K562 (cell line): ENCODE measurements at regions not wholly inside any gene's neighbourhood (a gene's known extent, or its start where the extent isn't known, plus 50 kb on each side); places are given as distances from the start of the nearest gene placed in this dataset.

Source experiments
- ATAC-seq: fragments of 200-7000 bp; cut with Tn5 transposase; 3 replicates; pipeline ENCODE4 v1.9.1; 2020; ENCODE audit warnings: moderate library complexity
- BruUV-seq: library from RNA; stranded (reverse); fragments of 400-500 nt; replicated peaks from 2 replicates; lab custom pipeline; 2021; lab: Mats Ljungman, UMichigan
- CTCF ChIA-PET: fragments of 300-600 bp; formaldehyde crosslinking; extraction: SDS; loops from one replicate; lab custom pipeline; 2021; ENCODE audit warnings: low intra/inter-chr PET ratio; lab: Yijun Ruan, JAX
- POLR2A ChIA-PET: fragments of 300-600, 350-650 bp; sonication (Branson Sonifier 250); formaldehyde crosslinking; extraction: SDS; loops from one replicate; lab custom pipeline; 2021; ENCODE audit warnings: antibody characterized with exemption, inconsistent platforms; lab: Yijun Ruan, JAX
- DNase-seq, 4 experiments: peaks; one replicate each; pipeline versions ENCODE4 v3.0.0 to v3.0.0-alpha.2; 2011 to 2018; ENCODE audit warnings: low spot score in 3 of 4, mixed read lengths in 3 of 4; ENCODE audit errors: extremely low read depth in 1 of 4
- FAIRE-seq: peaks from 2 replicates; lab custom pipeline; 2011; peaks lifted over from hg19 to GRCh38; lab: Jason Lieb, UNC
- H2AFZ ChIP-seq: 2 replicates; pipeline ENCODE4 v1.6.0; 2011; ENCODE audit warnings: low read depth, low read length, control low read depth, inconsistent platforms
- H3K27ac ChIP-seq: fragments of 200-600 bp; 3 replicates; pipeline ENCODE4 v1.8.0; 2011; ENCODE audit warnings: low read depth, mild to moderate bottlenecking, control low read depth, inconsistent platforms, low read length, moderate library complexity, mixed read lengths; ENCODE audit errors: extremely low read depth
- H3K27me3 ChIP-seq, 2 experiments: fragments of 300-600 bp in 1 of 2; 2 replicates in 1 of 2; 3 replicates in 1 of 2; pipeline versions ENCODE4 v1.6.0 to v1.8.0; 2011; ENCODE audit warnings: inconsistent platforms in 2 of 2, low read length in 2 of 2, mild to moderate bottlenecking in 1 of 2, mixed read lengths in 1 of 2, moderate library complexity in 1 of 2; ENCODE audit not compliant: control insufficient read depth in 2 of 2, insufficient read depth in 2 of 2
- H3K36me3 ChIP-seq: fragments of 300-600 bp; 3 replicates; pipeline ENCODE4 v1.8.0; 2011; ENCODE audit warnings: mild to moderate bottlenecking, low read length, inconsistent platforms; ENCODE audit not compliant: control insufficient read depth, insufficient read depth
- H3K4me1 ChIP-seq, 2 experiments: fragments of 200-600 bp in 1 of 2; replicated peaks in 1 of 2; 2 replicates in 1 of 2; 3 replicates in 1 of 2; pipeline versions ENCODE4 v1.5.1 to v1.8.0; 2011; ENCODE audit warnings: inconsistent platforms in 2 of 2, low read length in 2 of 2, mild to moderate bottlenecking in 1 of 2, mixed read lengths in 1 of 2, moderate library complexity in 1 of 2; ENCODE audit not compliant: control insufficient read depth in 2 of 2, insufficient read depth in 2 of 2
- H3K4me2 ChIP-seq: 2 replicates; pipeline ENCODE4 v1.6.1; 2011; ENCODE audit warnings: low read length, control low read depth, inconsistent platforms, mixed read lengths; ENCODE audit not compliant: insufficient read depth
- H3K4me3 ChIP-seq: fragments of 200-600 bp; sonication (generic), shearing (Covaris generic); 2 replicates; pipeline ENCODE4 v1.5.1; 2016; ENCODE audit warnings: control low read depth, inconsistent platforms
- H3K79me2 ChIP-seq: fragments of 200-600 bp; 3 replicates; pipeline ENCODE4 v1.8.0; 2011; ENCODE audit warnings: low read length, inconsistent platforms; ENCODE audit not compliant: control insufficient read depth, insufficient read depth
- H3K9ac ChIP-seq, 2 experiments: 2 replicates each; pipeline versions ENCODE4 v1.6.0 to v1.6.1; 2011; ENCODE audit warnings: low read depth in 2 of 2, low read length in 2 of 2, control low read depth in 1 of 2, inconsistent platforms in 1 of 2, mild to moderate bottlenecking in 1 of 2, mixed read lengths in 1 of 2; ENCODE audit not compliant: insufficient read depth in 1 of 2
- H3K9me1 ChIP-seq: one replicate; pipeline ENCODE4 v1.6.0; 2011; ENCODE audit warnings: inconsistent platforms, mild to moderate bottlenecking, low read length, moderate library complexity; ENCODE audit not compliant: control insufficient read depth, insufficient read depth
- H3K9me3 ChIP-seq: replicated peaks from 2 replicates; pipeline ENCODE4 v1.5.1; 2011; ENCODE audit warnings: low read depth, low read length, inconsistent platforms; ENCODE audit not compliant: control insufficient read depth, insufficient read depth
- H4K20me1 ChIP-seq: replicated peaks from 2 replicates; pipeline ENCODE4 v1.6.1; 2011; ENCODE audit warnings: low read length, inconsistent platforms, mixed read lengths; ENCODE audit not compliant: control insufficient read depth, insufficient read depth
- BRF1 ChIP-seq: IDR thresholded peaks from 3 replicates; pipeline ENCODE4 v1.6.1; 2011; ENCODE audit warnings: borderline replicate concordance, mild to moderate bottlenecking; ENCODE audit not compliant: insufficient read length; ENCODE audit errors: extremely low read depth
- GTF2B ChIP-seq: IDR thresholded peaks from 2 replicates; pipeline ENCODE4 v1.6.1; 2011; ENCODE audit not compliant: insufficient read length; ENCODE audit errors: extremely low read depth
- KDM5B ChIP-seq: fragments of 200-600 bp; sonication (generic); IDR thresholded peaks from 2 replicates; pipeline ENCODE4 v1.6.1; 2012; ENCODE audit warnings: low read depth, mild to moderate bottlenecking, moderate library complexity, low read length, control low read depth, inconsistent platforms; ENCODE audit not compliant: insufficient replicate concordance
- TAF15 ChIP-seq: fragments of 200-400 bp; formaldehyde crosslinking; IDR thresholded peaks from 2 replicates; pipeline ENCODE4 v1.6.1; 2017; ENCODE audit warnings: mild to moderate bottlenecking, low read depth, low read length, moderate library complexity
- UBTF ChIP-seq, 2 experiments: IDR thresholded peaks; 2 replicates each; pipeline ENCODE4 v1.6.1; 2012; ENCODE audit warnings: improper control_type of control experiment in 2 of 2, low read depth in 2 of 2, low read length in 2 of 2, borderline replicate concordance in 1 of 2
- in situ Hi-C: fragments of 300-500 bp; cut with MboI; formaldehyde crosslinking; loops from 4 replicates; pipeline ENCODE4 v1.15.0; 2018; ENCODE audit warnings: inconsistent platforms, mixed read lengths
- intact Hi-C: fragments of 100-400 bp; cut with micrococcal nuclease; formaldehyde crosslinking; loops from 2 replicates; pipeline ENCODE4 v1.14.2; 2022

- CTCF ChIA-PET, result no interaction called here
- H3K27ac ChIP-seq, result no peak overlapping the region
- H3K4me1 ChIP-seq, result no peaks in the 10 kb centered on the region
- DNase-seq (no peak), FAIRE-seq (no peak), ATAC-seq (no peak)
- H3K79me2 ChIP-seq, result no peaks in the 10 kb centered on the region
- POLR2A ChIA-PET, result no interaction called here
- H3K9me3 ChIP-seq, result no peaks in the 10 kb centered on the region
- TF ChIP-seq GTF2B (no peak), KDM5B (no peak), TAF15 (no peak), UBTF (IDR thresholded peaks at IDR 0.05; ENCODE audit: borderline replicate concordance in 1 of 2, low read depth in 2 of 2, low read length in 2 of 2) (no peak), BRF1 (no peak)
- intact Hi-C loops, result no loop called here
- H4K20me1 ChIP-seq, result no peaks in the 10 kb centered on the region
- H3K27me3 ChIP-seq, result no peaks in the 10 kb centered on the region
- H3K9ac ChIP-seq, result no peak overlapping the region
- in situ Hi-C loops, result no loop called here
- no peaks in the 10 kb centered on the region for H3K9me1 ChIP-seq
- no peak overlapping the region for H3K4me2 ChIP-seq
- BruUV-seq, result no TSS peak
- no peak overlapping the region for H3K4me3 ChIP-seq
- H2AFZ ChIP-seq, result no peak overlapping the region
- no peaks in the 10 kb centered on the region for H3K36me3 ChIP-seq
These were observed 1333.4 kb downstream of the ADGRL3 start for GRCh38 chr4:62533573-62533972.
